AG04449 (cell line): ENCODE measurements at regions not wholly inside any gene's neighbourhood (a gene's known extent, or its start where the extent isn't known, plus 50 kb on each side); places are given as distances from the start of the nearest gene placed in this dataset.

Experiments
- CTCF ChIA-PET: fragments of 350-600 bp; formaldehyde crosslinking; extraction: SDS; loops from one replicate; lab custom pipeline; 2021; ENCODE audit warnings: antibody characterized with exemption; lab: Yijun Ruan, JAX
- POLR2A ChIA-PET: fragments of 400-600, 350-600 bp; formaldehyde crosslinking; extraction: SDS; loops from one replicate; lab custom pipeline; 2020; ENCODE audit warnings: antibody characterized with exemption, inconsistent platforms; lab: Yijun Ruan, JAX
- DNase-seq: peaks from one replicate; pipeline ENCODE4 v3.0.0-alpha.2; 2010; ENCODE audit warnings: low read depth, low spot score
- H3K4me3 ChIP-seq: 2 replicates; pipeline ENCODE4 v1.5.1; 2011; ENCODE audit warnings: low read depth, mild to moderate bottlenecking, control low read depth, low read length
- TF ChIP-seq, protein P1 (sequence below): IDR thresholded peaks from one replicate; pipeline ENCODE4 v1.5.1; 2011; ENCODE audit warnings: mild to moderate bottlenecking, moderate library complexity, low read length, control low read depth, inconsistent platforms; ENCODE audit not compliant: insufficient read depth; ENCODE audit errors: missing control alignments

DNA sequence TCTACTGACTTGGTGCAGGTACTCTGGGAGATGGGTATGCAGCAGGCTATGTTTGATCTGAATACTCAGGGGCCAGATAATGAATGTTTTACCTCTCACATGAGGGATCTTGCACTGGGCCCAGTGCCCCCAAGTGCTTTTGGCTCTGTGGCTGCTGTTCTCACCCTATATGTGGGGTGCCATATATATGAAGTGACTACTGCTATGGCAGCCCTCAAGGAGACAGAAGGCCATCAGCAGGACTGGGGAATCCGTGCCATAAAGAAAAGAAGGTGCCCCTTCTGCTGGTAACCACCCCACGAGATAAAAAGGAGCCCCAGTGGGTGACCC, 302.1 kb downstream of the ZPLD1 start:
- no peak overlapping the region for H3K4me3 ChIP-seq
- ChIA-PET POLR2A (no interaction called here), CTCF (no interaction called here)
- TF ChIP-seq, protein P1, sequence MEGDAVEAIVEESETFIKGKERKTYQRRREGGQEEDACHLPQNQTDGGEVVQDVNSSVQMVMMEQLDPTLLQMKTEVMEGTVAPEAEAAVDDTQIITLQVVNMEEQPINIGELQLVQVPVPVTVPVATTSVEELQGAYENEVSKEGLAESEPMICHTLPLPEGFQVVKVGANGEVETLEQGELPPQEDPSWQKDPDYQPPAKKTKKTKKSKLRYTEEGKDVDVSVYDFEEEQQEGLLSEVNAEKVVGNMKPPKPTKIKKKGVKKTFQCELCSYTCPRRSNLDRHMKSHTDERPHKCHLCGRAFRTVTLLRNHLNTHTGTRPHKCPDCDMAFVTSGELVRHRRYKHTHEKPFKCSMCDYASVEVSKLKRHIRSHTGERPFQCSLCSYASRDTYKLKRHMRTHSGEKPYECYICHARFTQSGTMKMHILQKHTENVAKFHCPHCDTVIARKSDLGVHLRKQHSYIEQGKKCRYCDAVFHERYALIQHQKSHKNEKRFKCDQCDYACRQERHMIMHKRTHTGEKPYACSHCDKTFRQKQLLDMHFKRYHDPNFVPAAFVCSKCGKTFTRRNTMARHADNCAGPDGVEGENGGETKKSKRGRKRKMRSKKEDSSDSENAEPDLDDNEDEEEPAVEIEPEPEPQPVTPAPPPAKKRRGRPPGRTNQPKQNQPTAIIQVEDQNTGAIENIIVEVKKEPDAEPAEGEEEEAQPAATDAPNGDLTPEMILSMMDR, result no peak
- DNase-seq, result no peak

DNA sequence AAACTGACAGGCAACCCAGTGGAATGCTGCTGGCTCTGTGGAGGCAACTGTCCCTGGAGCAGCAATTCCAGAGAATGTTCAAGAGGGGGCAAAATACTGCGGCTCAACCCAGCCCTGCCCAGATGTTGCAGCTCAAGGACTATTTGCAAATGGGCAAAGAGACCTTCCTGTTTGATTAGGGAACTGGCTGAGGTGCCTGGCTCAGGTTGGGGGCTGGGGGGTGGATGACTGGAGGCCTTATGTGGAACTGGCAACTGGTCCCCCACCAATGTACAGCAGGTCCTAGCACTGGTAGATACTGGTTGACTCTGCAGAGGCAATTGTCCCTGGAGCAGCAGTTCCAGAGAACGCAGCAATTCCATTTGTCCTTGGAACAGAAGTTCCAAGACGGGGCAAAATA, 302.5 kb downstream of the ZPLD1 start:
- no peak for DNase-seq
- ChIA-PET POLR2A (no interaction called here), CTCF (no interaction called here)

DNA sequence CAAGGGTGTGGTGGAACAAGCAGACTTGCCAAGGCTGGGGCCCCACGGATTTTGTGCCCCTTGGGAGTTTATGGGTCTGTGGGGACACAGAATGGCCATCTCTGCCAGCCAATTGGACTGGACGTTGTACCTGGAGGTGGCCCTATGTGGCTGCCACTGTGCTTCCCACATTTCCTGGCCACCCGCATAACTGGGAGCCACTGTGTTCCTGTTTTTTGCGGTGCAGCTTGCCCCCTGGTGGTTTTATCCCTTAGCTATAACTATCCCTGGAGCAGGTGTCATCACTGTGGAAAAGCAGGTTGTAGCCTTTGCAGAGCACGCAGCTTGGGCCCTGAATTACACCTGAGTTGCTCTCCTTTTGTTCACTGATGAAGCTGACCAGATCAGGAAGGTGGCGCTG, 306.3 kb downstream of the ZPLD1 start:
- H3K4me3 ChIP-seq, result no peak overlapping the region
- ChIA-PET CTCF (interaction anchor here (1.0 kb wide), 1 partner anchor 512 kb away, joined by 6 read pairs; no protein-coding TSS in a partner anchor), POLR2A (no interaction called here)
- TF ChIP-seq, protein P1, result no peak
- no peak for DNase-seq

More for the DNA sequence above, 302.5 kb downstream of the ZPLD1 start:
- no peak overlapping the region for H3K4me3 ChIP-seq
- TF ChIP-seq, protein P1, result no peak

DNA sequence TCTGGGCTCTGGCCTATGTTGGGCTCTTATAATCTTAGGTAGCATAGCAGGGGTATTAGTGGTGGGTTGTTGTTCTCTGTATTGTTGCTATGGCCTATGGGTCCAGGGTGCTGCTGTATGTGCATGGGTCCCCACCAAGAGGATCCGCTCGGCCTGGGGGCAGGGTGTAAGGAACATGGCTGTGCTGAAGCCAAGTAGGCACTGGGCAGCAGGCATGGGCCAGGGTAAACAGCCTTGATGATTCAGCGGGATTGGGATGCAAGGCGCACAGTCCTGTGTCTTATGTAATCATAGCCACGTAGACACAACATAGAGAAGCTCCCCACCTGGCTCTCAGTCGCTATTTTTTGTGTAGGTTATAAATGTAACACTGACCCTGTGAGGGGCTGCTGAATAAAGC, 306.9 kb downstream of the ZPLD1 start:
- TF ChIP-seq, protein P1, result no peak
- DNase-seq, result no peak
- no peak overlapping the region for H3K4me3 ChIP-seq
- ChIA-PET POLR2A (no interaction called here), CTCF (interaction anchor here (1.0 kb wide), 1 partner anchor 512 kb away, joined by 6 read pairs; no protein-coding TSS in a partner anchor)

DNA sequence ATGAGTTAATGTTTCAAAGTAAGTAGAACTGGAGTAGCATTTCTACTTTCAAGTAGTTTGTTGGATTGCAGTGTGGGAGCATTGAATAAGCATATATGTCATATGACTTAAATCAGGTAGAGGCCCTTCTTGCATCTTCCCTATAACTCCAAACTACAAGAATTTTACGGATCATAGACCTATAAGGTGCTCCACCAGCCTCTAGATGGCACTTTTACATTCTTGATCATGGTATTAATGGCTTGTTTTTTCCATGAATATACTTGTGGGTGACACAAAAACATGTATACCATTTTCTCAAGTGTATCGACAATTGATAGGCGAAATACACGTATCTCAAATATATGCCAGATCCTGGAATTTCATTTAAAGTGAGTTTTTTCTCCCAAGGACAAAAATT, 311.1 kb downstream of the ZPLD1 start:
- TF ChIP-seq, protein P1, result no peak
- CTCF ChIA-PET, result no interaction called here
- POLR2A ChIA-PET, result no interaction called here
- no peak overlapping the region for H3K4me3 ChIP-seq
- no peak for DNase-seq

DNA sequence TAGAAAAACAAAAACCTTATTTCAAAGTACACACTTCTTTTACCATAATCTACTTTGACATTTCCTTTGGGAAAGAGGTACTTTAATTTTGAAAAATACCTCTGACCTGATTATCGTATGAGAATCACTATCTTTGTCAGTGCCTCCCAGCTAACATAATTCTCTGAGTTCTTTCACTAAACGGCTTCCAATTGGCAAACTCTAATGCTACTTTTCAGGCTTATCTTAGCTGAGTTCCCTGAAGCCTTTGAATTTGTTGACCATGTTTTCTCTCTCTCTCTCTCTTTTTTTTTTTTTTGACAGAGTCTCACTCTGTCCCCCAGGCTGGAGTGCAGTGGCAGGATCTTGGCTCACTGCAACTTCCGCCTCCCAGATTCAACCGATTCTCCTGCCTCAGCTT, 312.8 kb downstream of the ZPLD1 start:
- POLR2A ChIA-PET, result no interaction called here
- CTCF ChIA-PET, result no interaction called here
- DNase-seq, result no peak
- TF ChIP-seq, protein P1, result no peak
- H3K4me3 ChIP-seq, result no peak overlapping the region
